ENCODE measurements at regions not wholly inside any gene's neighbourhood (a gene's known extent, or its start where the extent isn't known, plus 50 kb on each side); places are given as distances from the start of the nearest gene placed in this dataset.

DNA sequence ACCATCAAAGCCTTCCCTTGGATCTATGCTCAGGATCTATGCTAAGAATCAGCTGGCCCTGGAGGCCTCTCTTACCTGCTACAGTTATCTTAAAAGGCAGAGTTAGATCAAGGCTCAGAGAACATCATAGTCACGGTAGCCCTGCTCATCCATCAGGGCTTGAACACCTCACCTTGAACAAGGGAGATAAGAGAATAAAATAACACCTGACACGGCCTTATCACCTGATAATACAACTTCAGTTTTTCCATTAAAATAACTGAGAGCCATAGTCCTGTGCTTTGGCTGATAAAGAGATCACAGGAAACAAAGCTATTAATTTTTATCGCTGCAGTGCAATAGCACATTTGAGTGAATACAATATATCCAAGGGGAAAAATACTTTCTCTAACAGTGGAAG, 85.6 kb upstream of the LPP start:
- TF ChIP-seq EP300 (IDR thresholded peaks at IDR 0.05; ENCODE audit: borderline replicate concordance in 1 of 2, low read depth in 1 of 2, low read length in 1 of 2) (no peak), SMC3 (IDR thresholded peaks at IDR 0.05; ENCODE audit: low read depth, low read length) (no peak), JUND (IDR thresholded peaks at IDR 0.05) (no peak)

All from SK-N-SH (cell line).